PC-3 (cell line): ENCODE measurements at regions not wholly inside any gene's neighbourhood (a gene's known extent, or its start where the extent isn't known, plus 50 kb on each side); places are given as distances from the start of the nearest gene placed in this dataset.

ENCODE experiments used
- ATAC-seq: fragments of 200-7000 bp; cut with Tn5 transposase; 2 replicates; pipeline ENCODE4 v1.9.1; 2020; ENCODE audit warnings: mild to moderate bottlenecking, moderate library complexity
- BruUV-seq: library from RNA; stranded (reverse); fragments of 400-500 nt; replicated peaks from 2 replicates; lab custom pipeline; 2021; lab: Mats Ljungman, UMichigan
- CTCF ChIA-PET: fragments of 300-600 bp; sonication (Branson Sonifier 250); formaldehyde crosslinking; loops from one replicate; lab custom pipeline; 2022; ENCODE audit warnings: antibody characterized with exemption; lab: Charles Lee
- POLR2A ChIA-PET: fragments of 300-600 bp; sonication (Branson Sonifier 250); formaldehyde crosslinking; loops from one replicate; lab custom pipeline; 2022; ENCODE audit warnings: antibody characterized with exemption; ENCODE audit not compliant: unreplicated experiment; lab: Charles Lee
- DNase-seq: peaks from one replicate; pipeline ENCODE4 v3.0.0-alpha.2; 2015
- H2AFZ ChIP-seq: fragments of 300-600 bp; sonication (generic); 2 replicates; pipeline ENCODE4 v1.6.0; 2016; ENCODE audit warnings: antibody characterized with exemption, low read length
- H3F3A ChIP-seq: fragments of 300-600 bp; sonication (generic); one replicate; pipeline ENCODE4 v1.6.0; 2017; ENCODE audit warnings: antibody characterized with exemption, low read length, control low read depth, mild to moderate bottlenecking; ENCODE audit not compliant: unreplicated experiment
- H3K27ac ChIP-seq: fragments of 300-600 bp; sonication (generic); 2 replicates; pipeline ENCODE4 v1.5.1; 2016; ENCODE audit warnings: mild to moderate bottlenecking, low read length
- H3K27me3 ChIP-seq: fragments of 300-600 bp; sonication (generic); 2 replicates; pipeline ENCODE4 v1.6.1; 2016; ENCODE audit warnings: low read length, mixed read lengths
- H3K36me3 ChIP-seq: fragments of 300-600 bp; sonication (generic); 2 replicates; pipeline ENCODE4 v1.6.1; 2016; ENCODE audit warnings: low read depth, mixed run types, low read length, mixed read lengths
- H3K4me1 ChIP-seq: fragments of 300-600 bp; sonication (generic); 2 replicates; pipeline ENCODE4 v1.5.1; 2016; ENCODE audit warnings: low read length; ENCODE audit not compliant: insufficient read depth
- H3K4me2 ChIP-seq: fragments of 300-600 bp; sonication (generic); 2 replicates; pipeline ENCODE4 v1.6.0; 2016; ENCODE audit warnings: low read length
- H3K4me3 ChIP-seq: fragments of 300-600 bp; sonication (generic); 2 replicates; pipeline ENCODE4 v1.5.1; 2016; ENCODE audit warnings: mild to moderate bottlenecking, low read length, mixed read lengths
- H3K79me2 ChIP-seq: fragments of 300-600 bp; sonication (generic); 2 replicates; pipeline ENCODE4 v1.6.1; 2017; ENCODE audit warnings: low read length, mixed read lengths
- H3K9ac ChIP-seq: fragments of 300-600 bp; sonication (generic); 2 replicates; pipeline ENCODE4 v1.6.0; 2016; ENCODE audit warnings: mild to moderate bottlenecking, low read length
- H3K9me2 ChIP-seq: fragments of 300-600 bp; sonication (generic); replicated peaks from 2 replicates; pipeline ENCODE4 v1.6.1; 2016; ENCODE audit warnings: mixed run types, low read length, mixed read lengths
- H3K9me3 ChIP-seq: fragments of 300-600 bp; sonication (generic); 2 replicates; pipeline ENCODE4 v1.6.1; 2016; ENCODE audit warnings: low read length, mixed read lengths
- H4K20me1 ChIP-seq: fragments of 300-600 bp; sonication (generic); 2 replicates; pipeline ENCODE4 v1.6.1; 2016; ENCODE audit warnings: low read length, mixed read lengths
- CTCF ChIP-seq: fragments of 300-600 bp; sonication (generic); conservative IDR thresholded peaks from 2 replicates; pipeline ENCODE4 v1.5.1; 2017; ENCODE audit warnings: antibody characterized with exemption, low read depth, mild to moderate bottlenecking, low read length
- EZH2 ChIP-seq: fragments of 300-600 bp; sonication (generic); IDR thresholded peaks from one replicate; pipeline ENCODE4 v1.6.1; 2017; ENCODE audit warnings: antibody characterized with exemption, mild to moderate bottlenecking, low read length; ENCODE audit not compliant: unreplicated experiment
- EZH2phosphoT487 ChIP-seq: fragments of 300-600 bp; sonication (generic); IDR thresholded peaks from 2 replicates; pipeline ENCODE4 v1.6.1; 2018; ENCODE audit warnings: mild to moderate bottlenecking, antibody characterized with exemption, low read length, borderline replicate concordance
- intact Hi-C: fragments of 100-400 bp; cut with micrococcal nuclease; formaldehyde crosslinking; loops from 2 replicates; pipeline ENCODE4 v1.9.0; 2023

- intact Hi-C loops, result no loop called here
- H3F3A ChIP-seq, result no peaks in the 10 kb centered on the region
- H4K20me1 ChIP-seq, result no peaks in the 10 kb centered on the region
- no peak overlapping the region for H2AFZ ChIP-seq
- H3K9me3 ChIP-seq, result no peaks in the 10 kb centered on the region
- no peaks in the 10 kb centered on the region for H3K9me2 ChIP-seq
- POLR2A ChIA-PET, result no interaction called here
- ATAC-seq (no peak), DNase-seq (no peak)
- no peak overlapping the region for H3K4me3 ChIP-seq
- H3K4me1 ChIP-seq, result peaks cover 30% of the 10 kb centered on the region
- no peak overlapping the region for H3K9ac ChIP-seq
- no peaks in the 10 kb centered on the region for H3K36me3 ChIP-seq
- H3K27me3 ChIP-seq, result peaks cover 11% of the 10 kb centered on the region
- no peak overlapping the region for H3K27ac ChIP-seq
- no TSS peak for BruUV-seq
- H3K79me2 ChIP-seq, result no peaks in the 10 kb centered on the region
- no peak for TF ChIP-seq CTCF
- TF ChIP-seq EZH2phosphoT487, result no peak
- no peak for TF ChIP-seq EZH2
- H3K4me2 ChIP-seq, result peak overlapping the region; percentile 64; the same call in 1 of the 2 replicates
- CTCF ChIA-PET, result interaction anchor here (0.6 kb wide), 1 partner anchor 241 kb away, joined by 4 read pairs; no protein-coding TSS in a partner anchor
Observed at GRCh38 chr7:45240926-45241325, 83.3 kb downstream of the RAMP3 start.

GRCh38 chr7:45241339-45242109 is 83.9 kb downstream of the RAMP3 start:
- ATAC-seq, result no peak

More at GRCh38 chr7:45241339-45242109, 83.9 kb downstream of the RAMP3 start:
- Histone ChIP-seq H3K9me3 (no peaks in the 10 kb centered on the region), H3F3A (no peaks in the 10 kb centered on the region), H2AFZ (no peak overlapping the region), H3K9ac (no peak overlapping the region), H3K79me2 (no peaks in the 10 kb centered on the region), H3K36me3 (no peaks in the 10 kb centered on the region), H3K27ac (no peak overlapping the region), H3K4me2 (peak overlapping the region; percentile 64; the same call in 1 of the 2 replicates), H3K27me3 (peaks cover 17% of the 10 kb centered on the region), H3K9me2 (no peaks in the 10 kb centered on the region), H3K4me3 (no peak overlapping the region), H3K4me1 (peaks cover 30% of the 10 kb centered on the region), H4K20me1 (no peaks in the 10 kb centered on the region)
- CTCF ChIA-PET, result no interaction called here
- DNase-seq, result peak; percentile 34
- intact Hi-C loops, result no loop called here
- POLR2A ChIA-PET, result no interaction called here
- no peak for TF ChIP-seq EZH2
- TF ChIP-seq EZH2phosphoT487, result no peak
- no peak for TF ChIP-seq CTCF
- BruUV-seq, result no TSS peak
